NOMO-1 treated with dmso at 0.1 percent for 144 hours (cell line): ENCODE measurements at regions not wholly inside any gene's neighbourhood (a gene's known extent, or its start where the extent isn't known, plus 50 kb on each side); places are given as distances from the start of the nearest gene placed in this dataset.

Source experiments
- DNase-seq: peaks from one replicate; lab custom pipeline; 2025; ENCODE audit not compliant: unreplicated experiment; lab: John Stamatoyannopoulos, UW

DNA sequence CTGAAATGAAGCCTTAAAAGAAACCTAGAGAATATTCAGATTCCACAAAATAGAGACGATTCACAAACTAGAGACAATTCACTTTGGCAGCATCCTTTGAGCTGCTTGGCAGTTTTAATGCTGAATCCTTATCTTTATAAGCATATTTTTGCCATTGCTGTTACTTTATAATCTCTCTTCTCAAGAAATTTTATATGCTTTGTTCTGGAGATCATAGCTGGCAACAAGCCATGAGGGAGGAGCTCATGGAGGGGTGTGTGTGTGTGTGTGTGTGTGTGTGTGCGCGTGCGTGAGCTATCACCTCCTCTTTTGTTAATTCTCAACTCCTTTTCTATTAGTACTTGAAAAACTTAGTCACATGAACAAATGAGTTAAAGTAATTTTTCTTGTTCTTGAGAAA is 495.0 kb upstream of the RGMA start:
- DNase-seq = no peak

DNA sequence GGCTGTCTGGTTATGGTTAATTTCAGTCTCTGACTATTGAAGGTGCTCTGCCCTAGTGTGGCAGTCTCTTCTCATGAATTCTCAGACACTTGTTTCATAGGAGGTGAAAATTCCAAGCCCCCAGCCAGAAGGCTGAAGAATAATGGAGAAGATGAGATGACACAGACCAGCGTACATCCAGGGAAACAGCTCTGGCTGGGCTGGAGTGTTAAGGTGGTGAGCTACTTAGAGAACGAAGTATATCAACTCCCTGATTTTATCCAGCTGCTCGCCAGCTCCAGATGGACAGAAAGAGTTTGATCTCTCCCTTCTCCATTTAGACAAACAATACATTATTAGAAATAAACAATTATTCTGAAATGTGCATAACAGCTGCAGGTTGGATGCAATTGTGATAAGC is 494.5 kb upstream of the RGMA start:
- DNase-seq = no peak

DNA sequence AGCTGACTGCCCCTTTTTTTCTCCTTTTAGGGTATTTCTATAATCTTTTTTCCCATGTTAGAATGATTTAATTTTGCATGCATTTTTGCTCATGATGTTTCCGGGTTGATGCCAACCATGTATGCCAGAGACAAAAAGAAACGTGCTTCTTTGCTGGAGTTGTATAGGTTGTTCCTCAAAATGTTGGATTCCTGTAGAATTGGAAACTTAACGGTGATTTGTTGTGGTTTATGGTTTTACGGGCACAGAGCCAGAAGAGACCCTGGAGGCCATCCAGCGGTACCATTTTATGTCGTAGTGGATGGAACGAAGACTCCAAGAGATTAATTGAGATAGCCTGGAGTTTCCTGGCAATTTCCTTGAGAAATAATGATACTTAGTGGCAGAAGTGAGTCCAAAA is 481.5 kb upstream of the RGMA start:
- DNase-seq = no peak

DNA sequence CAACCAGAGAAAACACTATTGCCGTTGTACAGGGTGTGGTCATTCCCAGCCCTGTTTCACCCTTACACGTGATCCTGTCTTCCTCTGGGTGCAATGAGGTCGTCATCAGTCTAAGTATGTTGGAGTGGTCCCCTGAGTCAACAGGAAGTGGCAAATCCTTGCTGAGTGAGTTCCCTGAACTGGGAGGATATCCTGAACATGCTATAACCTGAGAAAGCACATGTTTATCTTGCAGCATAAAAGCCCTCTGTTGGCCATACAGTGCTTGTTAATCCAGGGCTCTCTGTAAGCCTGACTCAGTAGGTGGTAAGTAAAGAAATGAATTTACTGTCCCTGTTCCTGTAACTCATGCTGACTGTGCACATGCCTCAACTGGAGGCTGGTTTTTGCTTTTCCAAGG is 477.8 kb upstream of the RGMA start:
- DNase-seq = no peak

DNA sequence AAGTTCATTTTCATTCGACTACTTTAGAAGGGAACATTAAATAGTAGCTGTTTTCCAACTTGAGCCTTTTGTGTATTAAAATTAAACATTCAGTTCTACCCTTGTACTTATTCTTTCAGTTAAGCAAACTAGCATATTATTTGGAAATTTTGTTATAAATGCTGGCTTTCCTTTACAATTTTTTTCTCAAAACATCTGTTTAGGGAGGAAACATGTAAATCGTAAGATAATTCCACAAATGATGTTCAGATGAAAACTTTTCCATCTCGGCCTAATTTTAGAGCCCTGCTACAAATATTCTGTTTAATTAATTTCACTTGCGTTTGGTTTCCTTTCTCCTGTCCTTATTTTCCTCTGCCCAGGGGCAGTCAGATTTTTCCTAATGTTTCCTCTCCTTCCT is 476.2 kb upstream of the RGMA start:
- no peak for DNase-seq

DNA sequence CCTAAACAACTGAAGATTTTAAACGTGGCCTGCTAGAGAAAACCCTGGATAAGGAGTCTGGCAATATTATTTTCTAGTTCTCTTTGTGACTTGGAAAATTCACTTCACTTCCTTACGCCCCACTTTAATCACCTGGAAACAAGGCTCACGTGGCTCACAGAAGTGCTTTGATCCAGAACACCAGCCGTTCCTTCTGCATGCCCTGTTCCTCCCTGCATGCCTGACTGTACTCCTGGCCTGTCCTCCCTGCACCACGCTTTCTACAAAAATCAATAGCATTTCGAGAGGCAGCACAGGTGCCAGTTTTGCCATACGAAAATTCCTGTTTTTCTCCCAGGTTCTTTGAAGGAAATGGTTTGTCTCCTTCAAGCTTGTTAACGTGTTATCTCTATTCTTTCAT is 474.2 kb upstream of the RGMA start:
- DNase-seq = no peak

DNA sequence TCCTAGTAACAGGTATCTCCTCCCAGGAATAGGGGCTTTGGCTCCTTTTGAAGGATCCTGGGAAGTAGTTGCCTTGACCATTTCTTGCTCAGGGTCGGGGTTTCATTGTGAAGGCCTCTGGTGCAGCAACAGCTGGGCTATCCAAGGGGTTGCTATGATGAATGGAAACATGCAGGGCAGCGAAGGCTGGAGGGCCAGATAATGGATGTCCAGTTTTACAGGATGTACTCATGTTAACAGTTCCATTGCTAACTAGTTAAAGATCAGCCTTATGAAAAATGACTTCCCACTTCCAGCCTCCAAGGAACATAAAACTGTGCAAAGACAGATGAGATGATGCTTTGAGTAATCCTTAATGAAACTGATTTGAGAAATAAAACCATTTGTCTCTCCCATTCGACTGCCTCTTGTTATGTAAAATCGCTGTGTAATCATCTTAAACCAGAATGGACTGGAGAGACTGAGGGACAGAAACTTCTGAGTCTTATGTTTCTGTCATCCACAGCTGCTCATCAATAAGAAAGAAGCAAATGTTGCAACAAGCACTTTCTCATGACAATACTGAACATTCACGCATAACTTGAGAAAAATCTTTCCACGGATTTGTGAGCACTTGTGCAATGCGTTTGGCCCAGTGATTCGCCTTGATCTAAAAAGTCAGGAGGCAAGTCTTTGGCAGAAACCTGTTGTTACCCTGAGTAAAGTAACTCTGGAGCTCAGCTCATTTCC is 473.5 kb upstream of the RGMA start:
- no peak for DNase-seq

DNA sequence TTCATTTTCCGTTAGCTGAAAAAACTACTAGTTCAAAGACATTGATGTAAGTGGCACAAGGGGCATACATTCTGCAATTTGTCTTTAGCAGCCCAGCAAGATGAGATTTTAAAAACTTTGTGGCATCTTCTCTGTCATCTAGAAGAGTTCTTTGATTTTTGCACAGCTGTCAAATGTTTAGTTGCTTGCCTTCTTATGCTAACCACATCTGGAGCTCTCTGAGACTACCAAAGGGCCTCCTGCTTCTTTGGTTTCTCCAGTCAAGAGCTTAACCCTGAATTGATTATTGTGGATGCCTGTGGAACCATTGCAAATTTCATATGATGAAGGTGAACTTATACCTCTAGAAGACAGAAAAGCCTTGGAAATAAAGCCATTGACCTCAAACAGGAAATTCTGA is 468.7 kb upstream of the RGMA start:
- no peak for DNase-seq

DNA sequence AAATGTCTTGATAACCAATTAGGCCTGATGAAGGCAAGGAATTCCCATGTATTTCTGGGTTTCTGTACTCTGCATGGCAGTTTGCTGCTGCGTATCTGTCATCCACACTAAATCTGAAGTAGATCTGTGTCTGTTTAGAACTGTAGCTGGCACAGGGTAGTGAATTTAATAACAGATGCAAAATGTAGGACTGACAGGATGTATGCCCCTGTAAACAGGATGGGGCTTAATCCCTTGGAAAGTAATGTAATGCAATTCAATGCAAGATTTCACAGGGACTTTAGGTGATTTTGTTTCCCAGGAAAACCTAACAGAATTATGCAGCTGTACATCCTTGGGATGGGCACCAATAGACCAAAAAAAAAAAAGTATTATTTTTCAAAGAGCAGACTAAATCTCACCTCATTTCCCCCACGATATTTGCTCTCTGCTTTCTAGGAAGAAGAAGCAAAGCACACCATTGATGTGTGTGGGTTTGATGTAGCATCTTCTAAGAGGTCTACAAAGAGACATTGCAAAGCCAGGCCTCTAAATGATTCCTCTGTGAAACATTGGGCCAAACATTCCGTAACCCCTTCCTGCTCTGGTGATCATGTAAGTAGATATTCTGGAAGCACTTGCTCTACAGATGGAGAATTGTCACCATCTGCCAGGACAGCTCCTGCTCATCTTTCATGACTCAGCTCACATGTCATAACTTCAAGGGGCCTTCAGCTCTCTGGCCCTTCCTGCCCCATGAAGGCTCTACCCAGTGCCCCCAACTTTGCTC is 464.3 kb upstream of the RGMA start:
- DNase-seq = no peak

DNA sequence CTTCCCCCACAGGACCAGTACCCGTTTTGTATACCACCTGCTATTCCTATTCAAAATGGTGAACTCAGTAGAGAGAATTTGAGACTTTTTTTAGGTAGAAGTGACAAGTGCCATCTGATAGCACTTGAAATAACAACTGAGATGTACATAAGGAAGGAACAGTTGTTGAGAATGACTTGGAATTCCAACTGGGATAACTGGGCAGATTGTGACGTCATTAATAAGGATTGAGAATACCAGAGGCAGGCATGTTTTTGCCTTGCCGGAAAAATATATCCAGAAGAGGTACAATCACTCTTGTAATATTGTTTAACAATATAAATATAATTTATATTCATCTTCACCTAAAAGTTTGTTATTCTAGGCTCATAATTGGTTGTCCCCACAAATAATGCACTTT is 454.1 kb upstream of the RGMA start:
- DNase-seq = no peak

DNA sequence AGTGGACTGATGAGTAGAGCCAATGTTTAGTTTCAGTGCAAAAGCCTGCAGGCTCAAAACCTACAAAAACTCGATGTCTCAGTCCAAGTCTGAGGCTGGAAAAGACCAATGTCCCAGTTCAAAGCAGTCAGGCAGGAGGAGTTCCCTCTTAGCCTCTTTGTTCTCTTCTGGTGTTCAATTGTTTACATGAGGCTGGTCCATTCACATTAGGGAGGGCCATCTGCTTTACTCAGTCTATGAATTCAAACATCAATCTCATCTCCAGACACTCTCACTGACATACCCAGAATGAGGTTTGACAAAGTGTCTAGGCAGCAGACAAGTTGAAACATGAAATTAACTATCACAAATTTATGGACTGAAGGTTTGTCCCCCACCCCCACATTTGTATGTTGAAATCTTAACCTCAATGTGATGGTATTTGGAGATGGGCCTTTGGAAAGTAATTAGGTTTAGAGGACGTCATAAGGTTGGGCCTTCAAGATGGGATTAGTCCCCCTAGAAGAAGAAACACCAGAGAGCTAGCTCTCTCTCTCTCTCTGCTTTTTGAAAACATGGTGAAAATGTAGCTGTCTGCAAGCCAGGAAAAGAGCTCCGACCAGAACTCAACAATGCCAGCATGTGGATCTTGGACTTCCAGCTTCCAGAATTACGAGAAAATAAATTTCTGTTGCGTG is 438.5 kb upstream of the RGMA start:
- no peak for DNase-seq

DNA sequence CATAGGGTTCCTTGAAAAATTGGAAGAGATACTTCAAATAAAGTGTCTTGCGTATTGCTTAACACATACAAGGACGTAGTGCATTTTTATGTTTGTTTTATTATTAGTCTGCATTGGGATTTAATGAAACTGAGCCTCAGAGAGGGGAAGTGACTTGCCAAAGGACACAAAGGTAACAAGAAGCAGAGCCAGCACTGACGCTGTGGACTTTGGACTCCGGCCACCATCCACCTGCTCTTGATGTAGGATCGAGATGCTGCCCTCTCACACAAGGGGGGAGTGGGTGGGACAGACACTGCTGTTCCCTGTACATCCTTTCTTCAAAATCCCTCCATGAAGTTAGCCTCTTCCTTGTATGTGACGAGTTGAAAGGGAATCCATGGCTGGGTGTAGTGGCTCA is 435.4 kb upstream of the RGMA start:
- no peak for DNase-seq

DNA sequence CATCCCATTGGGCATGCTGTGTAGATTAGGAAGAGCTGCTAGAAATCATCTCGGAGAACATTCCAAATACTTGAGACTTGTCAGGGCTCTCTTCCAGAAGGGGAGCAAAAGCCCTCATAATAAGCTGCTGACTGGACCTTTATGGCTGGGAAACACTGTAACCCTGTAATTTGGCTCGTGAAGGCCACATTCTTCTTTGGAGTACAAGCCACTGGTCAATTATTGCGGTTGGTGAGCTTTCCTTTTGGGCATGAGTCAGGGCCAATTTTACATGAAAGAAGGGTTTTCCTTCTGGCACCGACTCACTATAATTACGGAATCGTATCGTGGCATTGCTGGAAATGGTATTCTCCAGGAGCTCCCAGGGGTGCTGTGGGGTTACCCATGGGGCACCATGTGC is 434.5 kb upstream of the RGMA start:
- DNase-seq = no peak

DNA sequence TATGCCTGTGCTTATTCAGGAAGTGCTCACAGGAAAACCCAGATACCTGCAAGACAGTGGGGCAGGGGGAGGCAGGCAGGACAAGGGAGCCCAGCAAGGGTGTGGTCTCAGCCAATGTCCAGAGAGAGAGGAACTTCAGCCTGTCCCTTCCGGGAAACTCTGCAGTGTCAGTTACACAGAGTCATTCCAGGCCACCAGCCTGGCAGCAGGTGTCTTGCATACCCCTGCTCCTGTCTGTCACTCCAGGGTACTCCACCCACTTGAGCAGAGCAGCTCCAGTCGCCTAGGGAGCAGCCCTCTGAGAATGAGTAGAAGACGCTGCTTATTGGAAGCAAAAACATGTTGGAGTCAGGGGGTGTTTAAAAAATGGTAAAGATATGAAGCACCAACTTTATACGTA is 431.2 kb upstream of the RGMA start:
- DNase-seq = no peak

DNA sequence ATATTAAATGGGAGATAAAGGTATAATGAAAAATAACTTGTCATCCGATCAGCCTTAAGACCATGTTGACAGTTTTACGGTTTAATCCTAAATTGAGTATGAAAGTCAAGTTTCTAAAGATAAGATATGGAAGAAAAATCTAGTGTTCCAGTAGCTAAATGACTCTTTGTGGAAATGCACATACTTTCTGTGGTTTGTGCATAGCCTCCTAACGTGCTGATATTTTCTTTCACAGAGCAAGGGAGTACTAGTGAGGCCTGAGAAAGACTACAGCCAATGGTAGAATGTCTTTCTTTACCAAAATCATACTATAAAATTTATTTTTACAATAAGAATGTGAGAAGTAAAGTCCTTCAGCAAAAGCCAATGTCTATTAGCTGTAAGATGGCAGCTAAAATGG is 430.6 kb upstream of the RGMA start:
- DNase-seq = no peak

DNA sequence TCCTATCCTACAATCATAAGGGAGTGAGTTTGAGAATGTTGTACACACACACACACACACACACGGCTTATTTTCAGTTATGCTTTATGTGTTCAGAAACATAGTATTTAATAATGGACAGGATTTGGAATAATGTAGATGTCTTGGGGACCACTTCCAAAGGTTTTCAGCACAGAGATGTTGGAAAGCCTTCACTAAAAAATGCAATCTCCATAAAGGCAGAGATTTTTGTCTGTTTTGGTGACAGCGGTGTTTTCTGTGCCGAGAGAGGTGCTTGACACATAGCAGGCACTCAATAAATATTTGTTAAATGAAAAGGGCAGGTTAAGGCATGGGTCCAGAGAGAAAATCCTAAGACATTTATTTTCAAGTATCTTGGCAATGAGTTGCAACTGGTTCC is 428.2 kb upstream of the RGMA start:
- no peak for DNase-seq

DNA sequence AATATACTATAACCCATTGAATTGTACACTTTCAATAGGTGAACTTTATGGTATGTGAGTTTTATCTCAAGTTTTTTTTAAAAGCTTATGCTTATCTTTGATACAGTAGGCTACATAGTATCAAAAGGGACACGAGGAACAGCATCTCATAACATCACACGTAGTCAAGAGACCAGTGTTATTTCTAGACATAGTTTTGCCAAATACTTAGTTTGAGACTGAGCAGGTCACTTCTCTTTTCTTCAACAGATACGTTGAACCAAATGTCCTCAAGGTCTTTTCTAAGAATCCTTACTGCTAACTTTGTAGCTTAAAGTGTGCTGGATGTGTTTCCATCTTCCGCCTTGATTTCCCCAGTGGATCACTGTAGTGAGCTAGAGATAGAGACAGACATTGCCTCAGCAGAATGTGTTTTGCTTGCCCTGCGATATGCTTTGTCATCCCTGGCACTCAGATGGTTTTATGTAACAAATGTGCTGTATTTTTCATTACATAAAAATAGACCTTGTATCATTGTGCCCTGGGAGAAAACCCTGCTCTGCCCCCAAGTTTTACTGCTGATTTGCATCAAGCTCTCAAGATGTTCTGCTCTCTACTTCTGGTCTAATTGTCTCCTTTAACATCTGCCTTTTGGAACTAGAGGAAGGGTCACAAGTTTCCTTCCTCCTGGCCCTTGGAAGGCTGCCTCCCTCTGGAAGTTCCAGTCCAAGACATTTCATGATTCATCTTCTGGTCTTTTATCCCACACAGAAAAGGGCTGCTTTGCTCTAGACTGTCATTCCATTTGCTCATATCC is 426.4 kb upstream of the RGMA start:
- no peak for DNase-seq

DNA sequence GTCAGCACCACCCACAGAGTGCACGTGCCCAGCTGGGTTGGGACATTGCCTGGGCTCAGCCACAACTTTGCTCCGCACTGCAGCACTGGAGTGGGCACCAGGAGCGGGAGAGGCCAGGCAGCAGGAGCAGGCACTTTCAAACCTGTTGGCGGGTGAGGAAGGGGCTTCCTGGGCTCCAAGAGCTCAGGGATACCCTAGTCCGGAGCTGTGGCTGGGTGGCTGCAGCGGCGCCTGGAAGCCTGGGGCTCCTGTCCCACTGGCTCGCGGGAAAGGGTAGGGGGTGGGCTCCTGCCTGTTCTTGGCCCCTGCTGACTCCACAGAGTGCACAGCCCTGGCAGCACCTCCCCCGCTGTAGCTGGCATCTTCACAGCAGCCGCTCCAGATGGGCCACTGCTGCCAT is 417.6 kb upstream of the RGMA start:
- no peak for DNase-seq

DNA sequence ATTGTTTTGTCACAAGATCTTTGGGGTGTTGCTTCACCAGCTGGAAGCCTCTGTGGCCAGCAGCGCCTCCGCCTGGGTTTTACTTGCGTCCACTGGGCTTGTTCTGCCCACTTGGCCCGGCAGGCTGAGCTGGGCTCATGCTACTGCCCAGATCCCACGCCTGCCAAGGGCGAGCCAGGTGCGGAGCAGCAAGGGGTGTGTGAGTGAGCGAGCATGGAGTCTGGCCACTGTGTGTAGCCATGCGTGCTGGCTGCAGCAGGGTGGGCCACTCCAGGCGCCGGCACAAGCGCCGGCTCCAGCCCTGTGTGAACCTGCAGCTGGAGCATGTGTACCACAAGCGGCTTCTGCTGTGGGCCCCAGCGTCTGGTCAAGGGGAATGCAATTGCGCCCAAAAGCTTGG is 416.5 kb upstream of the RGMA start:
- no peak for DNase-seq

DNA sequence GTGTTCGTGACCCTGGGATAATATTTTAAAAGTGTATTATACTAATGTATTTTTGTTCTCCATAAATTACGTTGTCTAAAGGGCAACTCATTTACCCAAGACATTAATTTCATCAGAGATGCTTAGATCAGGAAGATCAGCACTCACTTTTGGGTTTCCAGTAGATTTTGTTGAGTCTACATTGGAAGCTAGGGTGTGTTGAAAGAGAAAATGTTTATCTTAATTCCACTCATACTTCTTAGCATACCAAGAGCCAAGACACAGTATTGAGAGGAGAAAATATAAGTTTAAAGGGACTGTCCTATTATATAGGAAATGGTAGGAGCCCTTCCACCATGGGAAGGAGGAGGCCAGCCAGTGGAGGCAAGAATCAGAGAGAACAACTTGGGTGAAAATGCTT is 412.9 kb upstream of the RGMA start:
- no peak for DNase-seq

DNA sequence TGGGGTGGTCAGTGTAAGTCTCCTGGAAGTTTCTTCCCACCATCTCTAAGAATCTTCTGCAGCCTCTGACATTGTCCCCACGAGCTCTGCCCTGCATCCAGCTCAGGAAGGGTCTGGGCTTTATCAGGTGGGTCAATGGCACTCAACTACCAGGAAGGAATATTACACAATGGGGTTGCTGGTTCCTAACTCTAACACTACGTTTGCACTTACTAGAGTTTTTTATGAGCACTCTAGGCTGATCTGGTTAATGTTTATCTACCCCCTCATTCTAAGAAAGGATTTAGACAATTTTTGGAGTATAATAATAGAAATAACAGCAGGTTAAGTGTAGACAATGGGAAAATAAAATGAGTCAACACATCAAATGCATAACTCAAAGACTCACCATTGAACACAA is 411.1 kb upstream of the RGMA start:
- DNase-seq = no peak

DNA sequence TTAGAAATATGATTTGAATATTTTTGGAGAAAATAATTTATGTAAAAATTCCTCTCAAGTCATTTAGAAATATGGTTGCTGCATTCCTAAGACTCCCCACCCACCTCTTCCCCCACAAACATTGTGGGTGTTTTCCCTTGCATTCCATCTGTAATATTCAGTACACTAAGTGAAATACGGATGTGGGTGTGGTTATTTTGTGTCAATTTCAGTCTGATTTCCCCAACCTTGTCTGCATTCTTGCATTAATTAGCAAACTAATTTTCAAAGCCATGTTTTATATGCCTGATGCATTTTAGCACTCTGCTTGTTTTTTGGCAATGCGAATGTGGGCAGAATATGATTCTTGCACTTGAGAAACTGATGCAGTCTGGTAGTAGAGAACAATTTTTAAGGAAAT is 408.3 kb upstream of the RGMA start:
- no peak for DNase-seq
